RCC 7860 (cell line): ENCODE measurements at regions not wholly inside any gene's neighbourhood (a gene's known extent, or its start where the extent isn't known, plus 50 kb on each side); places are given as distances from the start of the nearest gene placed in this dataset.

ENCODE experiments used
- DNase-seq: peaks from one replicate; pipeline ENCODE4 v3.0.0-alpha.2; 2015; ENCODE audit warnings: low spot score
- FAIRE-seq: peaks from 2 replicates; lab custom pipeline; 2012; peaks lifted over from hg19 to GRCh38; lab: Jason Lieb, UNC

- FAIRE-seq (no peak), DNase-seq (no peak)
Measured at GRCh38 chr7:153422291-153423209, 629.6 kb upstream of the DPP6 start.

GRCh38 chr7:153423210-153423590 is 629.0 kb upstream of the DPP6 start:
- DNase-seq: no peak
- no peak for FAIRE-seq

GRCh38 chr7:153430931-153431330 is 621.3 kb upstream of the DPP6 start:
- no peak for DNase-seq
- FAIRE-seq: no peak

GRCh38 chr7:153432063-153432462 is 620.1 kb upstream of the DPP6 start:
- DNase-seq (no peak), FAIRE-seq (no peak)

GRCh38 chr7:153433223-153433622 is 619.0 kb upstream of the DPP6 start:
- no peak for FAIRE-seq
- no peak for DNase-seq

GRCh38 chr7:153440715-153441114 is 611.5 kb upstream of the DPP6 start:
- no peak for FAIRE-seq
- no peak for DNase-seq

GRCh38 chr7:153443032-153443701 is 609.0 kb upstream of the DPP6 start:
- no peak for DNase-seq
- no peak for FAIRE-seq

GRCh38 chr7:153444641-153445040 is 607.6 kb upstream of the DPP6 start:
- no peak for DNase-seq
- no peak for FAIRE-seq

- FAIRE-seq (no peak), DNase-seq (no peak)
Measured at GRCh38 chr7:153445641-153446040, 606.6 kb upstream of the DPP6 start.

GRCh38 chr7:153446490-153446889 is 605.7 kb upstream of the DPP6 start:
- FAIRE-seq (no peak), DNase-seq (no peak)

GRCh38 chr7:153447011-153447410 is 605.2 kb upstream of the DPP6 start:
- no peak for FAIRE-seq

GRCh38 chr7:153452661-153453060 is 599.5 kb upstream of the DPP6 start:
- FAIRE-seq (no peak), DNase-seq (no peak)

More at GRCh38 chr7:153447011-153447410, 605.2 kb upstream of the DPP6 start:
- DNase-seq: no peak

GRCh38 chr7:153454306-153454705 is 597.9 kb upstream of the DPP6 start:
- FAIRE-seq (no peak), DNase-seq (no peak)

GRCh38 chr7:153457746-153458145 is 594.5 kb upstream of the DPP6 start:
- DNase-seq (no peak), FAIRE-seq (no peak)

- DNase-seq (no peak), FAIRE-seq (no peak)
Measured at GRCh38 chr7:153470004-153470671, 582.1 kb upstream of the DPP6 start.

GRCh38 chr7:153472516-153472915 is 579.7 kb upstream of the DPP6 start:
- DNase-seq: no peak
- no peak for FAIRE-seq

GRCh38 chr7:153473185-153473584 is 579.0 kb upstream of the DPP6 start:
- no peak for DNase-seq

GRCh38 chr7:153475239-153475638 is 577.0 kb upstream of the DPP6 start:
- DNase-seq (no peak), FAIRE-seq (no peak)

More at GRCh38 chr7:153473185-153473584, 579.0 kb upstream of the DPP6 start:
- FAIRE-seq: no peak

- FAIRE-seq: no peak
Measured at GRCh38 chr7:153476166-153476565, 576.0 kb upstream of the DPP6 start.

GRCh38 chr7:153496257-153496656 is 555.9 kb upstream of the DPP6 start:
- no peak for DNase-seq
- FAIRE-seq: no peak

More at GRCh38 chr7:153476166-153476565, 576.0 kb upstream of the DPP6 start:
- DNase-seq: no peak

- DNase-seq (no peak), FAIRE-seq (no peak)
Measured at GRCh38 chr7:153503093-153503492, 549.1 kb upstream of the DPP6 start.
